ENCODE measurements at regions not wholly inside any gene's neighbourhood (a gene's known extent, or its start where the extent isn't known, plus 50 kb on each side); places are given as distances from the start of the nearest gene placed in this dataset.

GRCh38 chr11:122340607-122341290 lies 224.7 kb upstream of the BLID start:
- in situ Hi-C loops (cut with HindIII; ENCODE audit: low pct_ligation_motif_present, low sequenced_read_pairs) = no loop called here
- H3K4me3 ChIP-seq (ENCODE audit: low read depth, low read length) = no peak overlapping the region
- H3K27ac ChIP-seq = no peak overlapping the region
- TF ChIP-seq CTCF (IDR thresholded peaks at IDR 0.05; ENCODE audit: low read depth, low read length, missing control alignments) = no peak
- H3K36me3 ChIP-seq (replicated peaks) = no peaks in the 10 kb centered on the region
- no peak for DNase-seq
- no peaks in the 10 kb centered on the region for H3K27me3 ChIP-seq (replicated peaks)

GRCh38 chr11:122339436-122340060 lies 223.5 kb upstream of the BLID start:
- no peak for TF ChIP-seq CTCF (IDR thresholded peaks at IDR 0.05; ENCODE audit: low read depth, low read length, missing control alignments)
- Histone ChIP-seq H3K27ac (no peak overlapping the region), H3K27me3 (replicated peaks) (peaks cover 4% of the 10 kb centered on the region), H3K36me3 (replicated peaks) (no peaks in the 10 kb centered on the region), H3K4me3 (ENCODE audit: low read depth, low read length) (no peak overlapping the region)
- in situ Hi-C loops (cut with HindIII; ENCODE audit: low pct_ligation_motif_present, low sequenced_read_pairs) = no loop called here
- DNase-seq = peak; percentile 30

GRCh38 chr11:122337704-122338103 lies 221.7 kb upstream of the BLID start:
- in situ Hi-C loops (cut with HindIII; ENCODE audit: low pct_ligation_motif_present, low sequenced_read_pairs) = no loop called here
- Histone ChIP-seq H3K4me3 (ENCODE audit: low read depth, low read length) (no peak overlapping the region), H3K36me3 (replicated peaks) (no peaks in the 10 kb centered on the region), H3K27me3 (replicated peaks) (peaks cover 7% of the 10 kb centered on the region), H3K27ac (no peak overlapping the region)
- DNase-seq = no peak
- no peak for TF ChIP-seq CTCF (IDR thresholded peaks at IDR 0.05; ENCODE audit: low read depth, low read length, missing control alignments)

GRCh38 chr11:122337241-122337640 lies 221.2 kb upstream of the BLID start:
- no peaks in the 10 kb centered on the region for H3K36me3 ChIP-seq (replicated peaks)
- no peak overlapping the region for H3K27ac ChIP-seq
- peaks cover 7% of the 10 kb centered on the region for H3K27me3 ChIP-seq (replicated peaks)
- no peak for TF ChIP-seq CTCF (IDR thresholded peaks at IDR 0.05; ENCODE audit: low read depth, low read length, missing control alignments)
- in situ Hi-C loops (cut with HindIII; ENCODE audit: low pct_ligation_motif_present, low sequenced_read_pairs) = no loop called here
- no peak overlapping the region for H3K4me3 ChIP-seq (ENCODE audit: low read depth, low read length)
- DNase-seq = no peak

GRCh38 chr11:122336706-122337105 lies 220.7 kb upstream of the BLID start:
- Histone ChIP-seq H3K36me3 (replicated peaks) (no peaks in the 10 kb centered on the region), H3K27ac (no peak overlapping the region), H3K4me3 (ENCODE audit: low read depth, low read length) (no peak overlapping the region), H3K27me3 (replicated peaks) (peaks cover 7% of the 10 kb centered on the region)
- DNase-seq = no peak
- TF ChIP-seq CTCF (IDR thresholded peaks at IDR 0.05; ENCODE audit: low read depth, low read length, missing control alignments) = no peak
- in situ Hi-C loops (cut with HindIII; ENCODE audit: low pct_ligation_motif_present, low sequenced_read_pairs) = no loop called here
